HCT116 (cell line): ENCODE measurements at regions not wholly inside any gene's neighbourhood (a gene's known extent, or its start where the extent isn't known, plus 50 kb on each side); places are given as distances from the start of the nearest gene placed in this dataset.

Source experiments
- ATF3 ChIP-seq: IDR thresholded peaks from 2 replicates; pipeline ENCODE4 v1.6.1; 2012
- EZH2 ChIP-seq: fragments of 200-600 bp; sonication (generic); IDR thresholded peaks from 2 replicates; pipeline ENCODE4 v1.6.1; 2017; ENCODE audit warnings: antibody characterized with exemption, mixed run types
- EZH2phosphoT487 ChIP-seq: fragments of 200-600 bp; IDR thresholded peaks from 2 replicates; pipeline ENCODE4 v1.6.1; 2018; ENCODE audit warnings: antibody characterized with exemption, borderline replicate concordance
- FOSL1 ChIP-seq: IDR thresholded peaks from 2 replicates; pipeline ENCODE4 v1.6.1; 2012; ENCODE audit warnings: low read depth
- MAX ChIP-seq: IDR thresholded peaks from 2 replicates; pipeline ENCODE4 v1.6.1; 2012
- POLR2A ChIP-seq: IDR thresholded peaks from 2 replicates; pipeline ENCODE4 v1.7.0; 2011; ENCODE audit warnings: borderline replicate concordance; ENCODE audit not compliant: insufficient read depth, insufficient read length; ENCODE audit errors: extremely low read depth
- POLR2AphosphoS5 ChIP-seq: IDR thresholded peaks from 2 replicates; pipeline ENCODE4 v1.6.1; 2011; ENCODE audit warnings: mild to moderate bottlenecking, low read depth, low read length, moderate library complexity
- RAD21 ChIP-seq: IDR thresholded peaks from 2 replicates; pipeline ENCODE4 v1.6.1; 2012; ENCODE audit warnings: low read depth, mild to moderate bottlenecking
- SIN3A ChIP-seq: IDR thresholded peaks from 2 replicates; pipeline ENCODE4 v1.6.1; 2012; ENCODE audit warnings: low read depth
- SP1 ChIP-seq: IDR thresholded peaks from 2 replicates; pipeline ENCODE4 v1.6.1; 2012; ENCODE audit warnings: low read depth
- ZNF274 ChIP-seq: fragments of 200-500 bp; sonication (Bioruptor generic); IDR thresholded peaks from 2 replicates; pipeline ENCODE4 v1.6.1; 2014; ENCODE audit warnings: mild to moderate bottlenecking, low read depth, low read length, inconsistent platforms
- TF ChIP-seq, protein P1 (sequence below), 3 experiments: fragments of 200-600 bp in 1 of 3; sonication (generic) in 1 of 3; IDR thresholded peaks in 2 of 3; conservative IDR thresholded peaks in 1 of 3; 2 replicates each; pipeline ENCODE4 v1.5.1; 2012 to 2017; ENCODE audit warnings: low read depth in 2 of 3, low read length in 2 of 3, antibody characterized with exemption in 1 of 3, borderline replicate concordance in 1 of 3, control low read depth in 1 of 3, mild to moderate bottlenecking in 1 of 3, mixed read lengths in 1 of 3, mixed run types in 1 of 3, moderate library complexity in 1 of 3; ENCODE audit not compliant: insufficient read depth in 1 of 3

- TF ChIP-seq, protein P1, sequence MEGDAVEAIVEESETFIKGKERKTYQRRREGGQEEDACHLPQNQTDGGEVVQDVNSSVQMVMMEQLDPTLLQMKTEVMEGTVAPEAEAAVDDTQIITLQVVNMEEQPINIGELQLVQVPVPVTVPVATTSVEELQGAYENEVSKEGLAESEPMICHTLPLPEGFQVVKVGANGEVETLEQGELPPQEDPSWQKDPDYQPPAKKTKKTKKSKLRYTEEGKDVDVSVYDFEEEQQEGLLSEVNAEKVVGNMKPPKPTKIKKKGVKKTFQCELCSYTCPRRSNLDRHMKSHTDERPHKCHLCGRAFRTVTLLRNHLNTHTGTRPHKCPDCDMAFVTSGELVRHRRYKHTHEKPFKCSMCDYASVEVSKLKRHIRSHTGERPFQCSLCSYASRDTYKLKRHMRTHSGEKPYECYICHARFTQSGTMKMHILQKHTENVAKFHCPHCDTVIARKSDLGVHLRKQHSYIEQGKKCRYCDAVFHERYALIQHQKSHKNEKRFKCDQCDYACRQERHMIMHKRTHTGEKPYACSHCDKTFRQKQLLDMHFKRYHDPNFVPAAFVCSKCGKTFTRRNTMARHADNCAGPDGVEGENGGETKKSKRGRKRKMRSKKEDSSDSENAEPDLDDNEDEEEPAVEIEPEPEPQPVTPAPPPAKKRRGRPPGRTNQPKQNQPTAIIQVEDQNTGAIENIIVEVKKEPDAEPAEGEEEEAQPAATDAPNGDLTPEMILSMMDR (IDR thresholded peaks at IDR 0.05 in 2 of 3, conservative IDR thresholded peaks at IDR 0.05 in 1 of 3; ENCODE audit: borderline replicate concordance in 1 of 3, insufficient read depth in 1 of 3, low read depth in 2 of 3, low read length in 2 of 3): no peak
- TF ChIP-seq POLR2A (no peak), SIN3A (no peak), EZH2 (no peak), POLR2AphosphoS5 (no peak), ZNF274 (no peak), MAX (no peak; the same call in 1 of the 2 replicates), SP1 (peak; percentile 45), EZH2phosphoT487 (no peak), RAD21 (no peak), ATF3 (no peak), FOSL1 (peak; percentile 41; the same call in 1 of the 2 replicates)
Observed at GRCh38 chrX:121389976-121390714, 342.7 kb downstream of the GLUD2 start.
